Sciatic nerve (tissue), 2 donors: ENCODE measurements at regions not wholly inside any gene's neighbourhood (a gene's known extent, or its start where the extent isn't known, plus 50 kb on each side); places are given as distances from the start of the nearest gene placed in this dataset.
"Not testable (repeated sequence)": the region's sequence is repeated elsewhere in the genome, so short reads cannot be mapped to it uniquely, and the experiment has no call there.

Experiments used
- ATAC-seq: fragments of 200-7000 bp; cut with Tn5 transposase; one replicate; pipeline ENCODE4 v1.9.1; 2020; ENCODE audit warnings: mild to moderate bottlenecking, moderate library complexity
- DNase-seq: peaks from one replicate; pipeline ENCODE4 v3.0.0-alpha.2; 2020; ENCODE audit warnings: low spot score
- intact Hi-C: fragments of 100-400 bp; cut with DNase I; formaldehyde crosslinking; loops from one replicate; pipeline ENCODE4 v1.14.2; 2022
- donor health status: DM: no; HTN: no; CAD: no.
- donor health status: DM: no; HTN: no; CAD: no.

- intact Hi-C loops, ATAC-seq, DNase-seq: not testable (repeated sequence)
Measured at GRCh38 chrX:1880884-1881817, 266.3 kb downstream of the ASMT start.

- intact Hi-C loops: no loop called here
- no peak for ATAC-seq
- DNase-seq: no peak
Measured at GRCh38 chrX:1883772-1884171, 268.9 kb downstream of the ASMT start.

- DNase-seq (no peak), ATAC-seq (no peak)
- intact Hi-C loops: no loop called here
Measured at GRCh38 chrX:1884446-1884845, 269.6 kb downstream of the ASMT start.

GRCh38 chrX:1885116-1885515 is 270.3 kb downstream of the ASMT start:
- intact Hi-C loops: no loop called here
- DNase-seq (no peak), ATAC-seq (no peak)

- ATAC-seq, DNase-seq, intact Hi-C loops: not testable (repeated sequence)
Measured at GRCh38 chrX:1888305-1888704, 273.4 kb downstream of the ASMT start.

GRCh38 chrX:1894026-1894294 is 279.1 kb downstream of the ASMT start:
- no peak for ATAC-seq
- intact Hi-C loops: no loop called here
- no peak for DNase-seq

GRCh38 chrX:1894740-1895139 is 279.9 kb downstream of the ASMT start:
- ATAC-seq: no peak
- intact Hi-C loops: no loop called here
- DNase-seq: no peak

GRCh38 chrX:1895583-1895982 is 280.7 kb downstream of the ASMT start:
- ATAC-seq (no peak), DNase-seq (no peak)
- intact Hi-C loops: no loop called here

- DNase-seq (no peak), ATAC-seq (no peak)
- intact Hi-C loops: no loop called here
Measured at GRCh38 chrX:1899841-1900240, 285.0 kb downstream of the ASMT start.

GRCh38 chrX:1902901-1903235 is 288.0 kb downstream of the ASMT start:
- ATAC-seq (no peak), DNase-seq (no peak)
- intact Hi-C loops: no loop called here

GRCh38 chrX:1903236-1903935 is 288.5 kb downstream of the ASMT start:
- intact Hi-C loops: no loop called here
- no peak for ATAC-seq
- no peak for DNase-seq

- intact Hi-C loops: no loop called here
- DNase-seq (no peak), ATAC-seq (no peak)
Measured at GRCh38 chrX:1904663-1905218, 289.9 kb downstream of the ASMT start.

- DNase-seq (no peak), ATAC-seq (no peak)
- intact Hi-C loops: no loop called here
Measured at GRCh38 chrX:1906028-1906427, 291.2 kb downstream of the ASMT start.

- intact Hi-C loops, DNase-seq, ATAC-seq: not testable (repeated sequence)
Measured at GRCh38 chrX:1908996-1909395, 294.1 kb downstream of the ASMT start.

GRCh38 chrX:1909419-1910206 is 294.8 kb downstream of the ASMT start:
- no peak for DNase-seq

GRCh38 chrX:1910207-1910470 is 295.3 kb downstream of the ASMT start:
- ATAC-seq (no peak), DNase-seq (no peak)
- intact Hi-C loops: no loop called here

More at GRCh38 chrX:1909419-1910206, 294.8 kb downstream of the ASMT start:
- intact Hi-C loops: no loop called here
- ATAC-seq: no peak

- no peak for ATAC-seq
- DNase-seq: no peak
- intact Hi-C loops: no loop called here
Measured at GRCh38 chrX:1911401-1912128, 296.7 kb downstream of the ASMT start.

GRCh38 chrX:1912193-1912592 is 297.3 kb downstream of the ASMT start:
- intact Hi-C loops: no loop called here
- DNase-seq: no peak
- ATAC-seq: no peak
